HCT116 (cell line): ENCODE measurements at regions not wholly inside any gene's neighbourhood (a gene's known extent, or its start where the extent isn't known, plus 50 kb on each side); places are given as distances from the start of the nearest gene placed in this dataset.

Experiments
- ATAC-seq: fragments of 200-7000 bp; cut with Tn5 transposase; 2 replicates; pipeline ENCODE4 v1.9.1; 2020; ENCODE audit warnings: mild to moderate bottlenecking, moderate library complexity
- BruUV-seq: library from RNA; stranded (reverse); fragments of 400-500 nt; replicated peaks from 2 replicates; lab custom pipeline; 2021; lab: Mats Ljungman, UMichigan
- CTCF ChIA-PET: fragments of 300-600 bp; sonication (Branson Sonifier 250); formaldehyde crosslinking; loops from one replicate; lab custom pipeline; 2021; ENCODE audit warnings: antibody characterized with exemption; lab: Charles Lee
- POLR2A ChIA-PET: fragments of 300-600, 350-600 bp; sonication (Branson Sonifier 250); formaldehyde crosslinking; loops from one replicate; lab custom pipeline; 2021; ENCODE audit warnings: antibody characterized with exemption; lab: Charles Lee
- RAD21 ChIA-PET, 2 experiments: fragments of 300-600 bp; sonication (Branson Sonifier 250); formaldehyde crosslinking; loops; one replicate each; lab custom pipeline; 2023; ENCODE audit warnings: low total read pairs in 2 of 2; ENCODE audit not compliant: uncharacterized antibody in 2 of 2, unreplicated experiment in 2 of 2, low non-redundant PET in 1 of 2; lab: Charles Lee
- DNase-seq: peaks from one replicate; pipeline ENCODE4 v3.0.0-alpha.2; 2010; ENCODE audit warnings: low read depth, low spot score
- H2AFZ ChIP-seq: fragments of 200-600 bp; shearing (Covaris generic), sonication (generic); 2 replicates; pipeline ENCODE4 v1.6.1; 2017; ENCODE audit warnings: low read depth, mixed run types, mixed read lengths, antibody characterized with exemption, low read length; ENCODE audit not compliant: poor library complexity, severe bottlenecking
- H3K27ac ChIP-seq: 2 replicates; pipeline ENCODE4 v1.5.1; 2012; ENCODE audit warnings: low read depth, low read length
- H3K27me3 ChIP-seq: fragments of 200-600 bp; sonication (generic); 2 replicates; pipeline ENCODE4 v1.6.1; 2016; ENCODE audit warnings: mixed run types, low read length, mixed read lengths; ENCODE audit not compliant: insufficient read depth
- H3K36me3 ChIP-seq, 2 experiments: fragments of 200-500 bp in 1 of 2; fragments of 200-600 bp in 1 of 2; sonication (Bioruptor generic) in 1 of 2; sonication (generic) in 1 of 2; 2 replicates each; pipeline versions ENCODE4 v1.5.1 to v1.6.1; 2014 to 2016; ENCODE audit warnings: low read length in 2 of 2, inconsistent platforms in 1 of 2, mixed read lengths in 1 of 2, mixed run types in 1 of 2; ENCODE audit not compliant: insufficient read depth in 2 of 2, control insufficient read depth in 1 of 2
- H3K4me1 ChIP-seq, 2 experiments: fragments of 200-600 bp in 1 of 2; sonication (generic) in 1 of 2; 2 replicates each; pipeline versions ENCODE4 v1.5.1 to v1.6.1; 2012 to 2017; ENCODE audit warnings: low read length in 2 of 2, inconsistent platforms in 1 of 2, mild to moderate bottlenecking in 1 of 2, mixed read lengths in 1 of 2, mixed run types in 1 of 2, moderate library complexity in 1 of 2; ENCODE audit not compliant: insufficient read depth in 2 of 2, control insufficient read depth in 1 of 2
- H3K4me2 ChIP-seq: fragments of 200-600 bp; sonication (generic); 2 replicates; pipeline ENCODE4 v1.6.1; 2017; ENCODE audit warnings: mixed run types, low read length, mixed read lengths
- H3K4me3 ChIP-seq, 2 experiments: fragments of 200-600 bp in 1 of 2; sonication (generic) in 1 of 2; replicated peaks in 1 of 2; 2 replicates each; pipeline ENCODE4 v1.5.1; 2011 to 2016; ENCODE audit warnings: low read length in 2 of 2, control low read depth in 1 of 2, low read depth in 1 of 2, mild to moderate bottlenecking in 1 of 2, mixed read lengths in 1 of 2, mixed run types in 1 of 2
- H3K79me2 ChIP-seq: fragments of 200-600 bp; sonication (generic); 2 replicates; pipeline ENCODE4 v1.6.1; 2017; ENCODE audit warnings: mild to moderate bottlenecking, mixed run types, low read length, moderate library complexity, mixed read lengths; ENCODE audit not compliant: insufficient read depth
- H3K9ac ChIP-seq: fragments of 200-600 bp; sonication (generic); 2 replicates; pipeline ENCODE4 v1.6.1; 2016; ENCODE audit warnings: low read length, mixed read lengths
- H3K9me2 ChIP-seq: fragments of 200-600 bp; sonication (generic), shearing (Covaris generic); 2 replicates; pipeline ENCODE4 v1.6.1; 2017; ENCODE audit warnings: mixed run types, mild to moderate bottlenecking, moderate library complexity; ENCODE audit not compliant: insufficient read depth
- H3K9me3 ChIP-seq, 2 experiments: fragments of 200-500 bp in 1 of 2; fragments of 200-600 bp in 1 of 2; sonication (Bioruptor generic) in 1 of 2; sonication (generic) in 1 of 2; 2 replicates each; pipeline ENCODE4 v1.6.1; 2014 to 2017; ENCODE audit warnings: low read length in 2 of 2, mixed read lengths in 2 of 2, inconsistent platforms in 1 of 2, low read depth in 1 of 2, mild to moderate bottlenecking in 1 of 2, mixed run types in 1 of 2, moderate library complexity in 1 of 2; ENCODE audit not compliant: control insufficient read depth in 1 of 2, insufficient read depth in 1 of 2
- H4K20me1 ChIP-seq: fragments of 200-600 bp; sonication (generic), shearing (Covaris generic); 2 replicates; pipeline ENCODE4 v1.6.1; 2017; ENCODE audit warnings: mixed run types, mild to moderate bottlenecking, moderate library complexity; ENCODE audit not compliant: insufficient read depth
- CEBPB ChIP-seq: IDR thresholded peaks from 2 replicates; pipeline ENCODE4 v1.6.1; 2012; ENCODE audit warnings: low read depth
- EGR1 ChIP-seq: IDR thresholded peaks from 2 replicates; pipeline ENCODE4 v1.6.1; 2012; ENCODE audit warnings: low read depth
- EZH2 ChIP-seq: fragments of 200-600 bp; sonication (generic); IDR thresholded peaks from 2 replicates; pipeline ENCODE4 v1.6.1; 2017; ENCODE audit warnings: antibody characterized with exemption, mixed run types
- EZH2phosphoT487 ChIP-seq: fragments of 200-600 bp; IDR thresholded peaks from 2 replicates; pipeline ENCODE4 v1.6.1; 2018; ENCODE audit warnings: antibody characterized with exemption, borderline replicate concordance
- MAX ChIP-seq: IDR thresholded peaks from 2 replicates; pipeline ENCODE4 v1.6.1; 2012
- POLR2AphosphoS5 ChIP-seq: IDR thresholded peaks from 2 replicates; pipeline ENCODE4 v1.6.1; 2011; ENCODE audit warnings: mild to moderate bottlenecking, low read depth, low read length, moderate library complexity
- SP1 ChIP-seq: IDR thresholded peaks from 2 replicates; pipeline ENCODE4 v1.6.1; 2012; ENCODE audit warnings: low read depth
- SRF ChIP-seq: IDR thresholded peaks from 2 replicates; pipeline ENCODE4 v1.6.1; 2012; ENCODE audit warnings: low read depth
- TCF7L2 ChIP-seq: IDR thresholded peaks from 2 replicates; pipeline ENCODE4 v1.7.0; 2011; ENCODE audit warnings: borderline replicate concordance, inconsistent platforms; ENCODE audit not compliant: insufficient read depth, insufficient read length; ENCODE audit errors: extremely low read depth
- ZNF274 ChIP-seq: fragments of 200-500 bp; sonication (Bioruptor generic); IDR thresholded peaks from 2 replicates; pipeline ENCODE4 v1.6.1; 2014; ENCODE audit warnings: mild to moderate bottlenecking, low read depth, low read length, inconsistent platforms
- intact Hi-C: fragments of 100-400 bp; cut with micrococcal nuclease; formaldehyde crosslinking; loops from 2 replicates; pipeline ENCODE4 v1.10.0; 2022
- TF ChIP-seq, protein P1 (sequence below), 3 experiments: fragments of 200-600 bp in 1 of 3; sonication (generic) in 1 of 3; IDR thresholded peaks in 2 of 3; conservative IDR thresholded peaks in 1 of 3; 2 replicates each; pipeline ENCODE4 v1.5.1; 2012 to 2017; ENCODE audit warnings: low read depth in 2 of 3, low read length in 2 of 3, antibody characterized with exemption in 1 of 3, borderline replicate concordance in 1 of 3, control low read depth in 1 of 3, mild to moderate bottlenecking in 1 of 3, mixed read lengths in 1 of 3, mixed run types in 1 of 3, moderate library complexity in 1 of 3; ENCODE audit not compliant: insufficient read depth in 1 of 3
- TF ChIP-seq, protein P2 (sequence below): IDR thresholded peaks from 2 replicates; pipeline ENCODE4 v1.6.1; 2012; ENCODE audit warnings: low read depth

GRCh38 chrX:129116676-129117470 is 406.4 kb downstream of the SMARCA1 start:
- no peak for TF ChIP-seq CEBPB
- H3K9ac ChIP-seq, result no peak overlapping the region
- H2AFZ ChIP-seq, result no peak overlapping the region
- DNase-seq (no peak), ATAC-seq (no peak)
- no peaks in the 10 kb centered on the region for H3K9me3 ChIP-seq
- no peak overlapping the region for H3K4me2 ChIP-seq
- H3K4me1 ChIP-seq, result no peaks in the 10 kb centered on the region
- no peaks in the 10 kb centered on the region for H3K79me2 ChIP-seq
- H4K20me1 ChIP-seq, result no peaks in the 10 kb centered on the region
- no peak overlapping the region for H3K4me3 ChIP-seq
- ChIA-PET RAD21 (no interaction called here), POLR2A (no interaction called here), CTCF (no interaction called here)
- H3K9me2 ChIP-seq, result no peaks in the 10 kb centered on the region
- intact Hi-C loops, result no loop called here
- BruUV-seq, result no TSS peak
- H3K27ac ChIP-seq, result no peak overlapping the region
- no peaks in the 10 kb centered on the region for H3K36me3 ChIP-seq
- no peaks in the 10 kb centered on the region for H3K27me3 ChIP-seq

GRCh38 chrX:129115935-129116334 is 407.4 kb downstream of the SMARCA1 start:
- Histone ChIP-seq H2AFZ (no peak overlapping the region), H3K36me3 (no peaks in the 10 kb centered on the region), H4K20me1 (no peaks in the 10 kb centered on the region), H3K9me3 (no peaks in the 10 kb centered on the region), H3K9ac (no peak overlapping the region), H3K27me3 (no peaks in the 10 kb centered on the region), H3K79me2 (no peaks in the 10 kb centered on the region), H3K27ac (no peak overlapping the region), H3K4me1 (no peaks in the 10 kb centered on the region), H3K4me2 (no peak overlapping the region), H3K4me3 (no peak overlapping the region), H3K9me2 (no peaks in the 10 kb centered on the region)
- intact Hi-C loops, result no loop called here
- DNase-seq, result no peak
- no TSS peak for BruUV-seq
- no peak for ATAC-seq
- POLR2A ChIA-PET, result no interaction called here
- CTCF ChIA-PET, result no interaction called here
- RAD21 ChIA-PET, result no interaction called here
- TF ChIP-seq EGR1 (no peak), SP1 (no peak), EZH2 (no peak), CEBPB (no peak), EZH2phosphoT487 (no peak), ZNF274 (no peak), MAX (no peak), TCF7L2 (no peak), POLR2AphosphoS5 (no peak), SRF (no peak)
- TF ChIP-seq, protein P1, sequence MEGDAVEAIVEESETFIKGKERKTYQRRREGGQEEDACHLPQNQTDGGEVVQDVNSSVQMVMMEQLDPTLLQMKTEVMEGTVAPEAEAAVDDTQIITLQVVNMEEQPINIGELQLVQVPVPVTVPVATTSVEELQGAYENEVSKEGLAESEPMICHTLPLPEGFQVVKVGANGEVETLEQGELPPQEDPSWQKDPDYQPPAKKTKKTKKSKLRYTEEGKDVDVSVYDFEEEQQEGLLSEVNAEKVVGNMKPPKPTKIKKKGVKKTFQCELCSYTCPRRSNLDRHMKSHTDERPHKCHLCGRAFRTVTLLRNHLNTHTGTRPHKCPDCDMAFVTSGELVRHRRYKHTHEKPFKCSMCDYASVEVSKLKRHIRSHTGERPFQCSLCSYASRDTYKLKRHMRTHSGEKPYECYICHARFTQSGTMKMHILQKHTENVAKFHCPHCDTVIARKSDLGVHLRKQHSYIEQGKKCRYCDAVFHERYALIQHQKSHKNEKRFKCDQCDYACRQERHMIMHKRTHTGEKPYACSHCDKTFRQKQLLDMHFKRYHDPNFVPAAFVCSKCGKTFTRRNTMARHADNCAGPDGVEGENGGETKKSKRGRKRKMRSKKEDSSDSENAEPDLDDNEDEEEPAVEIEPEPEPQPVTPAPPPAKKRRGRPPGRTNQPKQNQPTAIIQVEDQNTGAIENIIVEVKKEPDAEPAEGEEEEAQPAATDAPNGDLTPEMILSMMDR (IDR thresholded peaks at IDR 0.05 in 2 of 3, conservative IDR thresholded peaks at IDR 0.05 in 1 of 3; ENCODE audit: borderline replicate concordance in 1 of 3, insufficient read depth in 1 of 3, low read depth in 2 of 3, low read length in 2 of 3), result no peak
- TF ChIP-seq, protein P2, sequence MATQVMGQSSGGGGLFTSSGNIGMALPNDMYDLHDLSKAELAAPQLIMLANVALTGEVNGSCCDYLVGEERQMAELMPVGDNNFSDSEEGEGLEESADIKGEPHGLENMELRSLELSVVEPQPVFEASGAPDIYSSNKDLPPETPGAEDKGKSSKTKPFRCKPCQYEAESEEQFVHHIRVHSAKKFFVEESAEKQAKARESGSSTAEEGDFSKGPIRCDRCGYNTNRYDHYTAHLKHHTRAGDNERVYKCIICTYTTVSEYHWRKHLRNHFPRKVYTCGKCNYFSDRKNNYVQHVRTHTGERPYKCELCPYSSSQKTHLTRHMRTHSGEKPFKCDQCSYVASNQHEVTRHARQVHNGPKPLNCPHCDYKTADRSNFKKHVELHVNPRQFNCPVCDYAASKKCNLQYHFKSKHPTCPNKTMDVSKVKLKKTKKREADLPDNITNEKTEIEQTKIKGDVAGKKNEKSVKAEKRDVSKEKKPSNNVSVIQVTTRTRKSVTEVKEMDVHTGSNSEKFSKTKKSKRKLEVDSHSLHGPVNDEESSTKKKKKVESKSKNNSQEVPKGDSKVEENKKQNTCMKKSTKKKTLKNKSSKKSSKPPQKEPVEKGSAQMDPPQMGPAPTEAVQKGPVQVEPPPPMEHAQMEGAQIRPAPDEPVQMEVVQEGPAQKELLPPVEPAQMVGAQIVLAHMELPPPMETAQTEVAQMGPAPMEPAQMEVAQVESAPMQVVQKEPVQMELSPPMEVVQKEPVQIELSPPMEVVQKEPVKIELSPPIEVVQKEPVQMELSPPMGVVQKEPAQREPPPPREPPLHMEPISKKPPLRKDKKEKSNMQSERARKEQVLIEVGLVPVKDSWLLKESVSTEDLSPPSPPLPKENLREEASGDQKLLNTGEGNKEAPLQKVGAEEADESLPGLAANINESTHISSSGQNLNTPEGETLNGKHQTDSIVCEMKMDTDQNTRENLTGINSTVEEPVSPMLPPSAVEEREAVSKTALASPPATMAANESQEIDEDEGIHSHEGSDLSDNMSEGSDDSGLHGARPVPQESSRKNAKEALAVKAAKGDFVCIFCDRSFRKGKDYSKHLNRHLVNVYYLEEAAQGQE, result no peak
